Endodermal cell (in vitro differentiated cells): ENCODE measurements at regions not wholly inside any gene's neighbourhood (a gene's known extent, or its start where the extent isn't known, plus 50 kb on each side); places are given as distances from the start of the nearest gene placed in this dataset.

ENCODE experiments used
- DNase-seq: peaks from one replicate; pipeline ENCODE4 v3.0.0-alpha.2; 2017
- H3K27ac ChIP-seq: 2 replicates; pipeline ENCODE4 v1.5.1; 2013; ENCODE audit warnings: mild to moderate bottlenecking, low read depth, low read length, moderate library complexity
- H3K27me3 ChIP-seq: 2 replicates; pipeline ENCODE4 v1.6.1; 2013; ENCODE audit warnings: mild to moderate bottlenecking, low read length, moderate library complexity; ENCODE audit not compliant: insufficient read depth, control insufficient read depth, poor library complexity, severe bottlenecking
- H3K36me3 ChIP-seq: 2 replicates; pipeline ENCODE4 v1.7.0; 2013; ENCODE audit warnings: mild to moderate bottlenecking, low read length, moderate library complexity; ENCODE audit not compliant: control insufficient read depth, insufficient read depth
- H3K4me1 ChIP-seq: one replicate; pipeline ENCODE4 v1.7.0; 2013; ENCODE audit warnings: low read length; ENCODE audit not compliant: control insufficient read depth, insufficient read depth
- H3K4me3 ChIP-seq: 2 replicates; pipeline ENCODE4 v1.5.1; 2013; ENCODE audit warnings: mild to moderate bottlenecking, low read length, moderate library complexity
- H3K9ac ChIP-seq: 2 replicates; pipeline ENCODE4 v1.6.1; 2013; ENCODE audit warnings: mild to moderate bottlenecking, low read length, moderate library complexity; ENCODE audit not compliant: poor library complexity, severe bottlenecking; ENCODE audit errors: extremely low read depth
- H3K9me3 ChIP-seq: 2 replicates; pipeline ENCODE4 v1.6.1; 2013; ENCODE audit warnings: mild to moderate bottlenecking, low read length, moderate library complexity; ENCODE audit not compliant: control insufficient read depth
- H3K27ac Mint-ChIP-seq: 2 replicates; pipeline ENCODE4 v1.8.0; 2020; ENCODE audit warnings: mixed read lengths
- H3K27me3 Mint-ChIP-seq: 2 replicates; pipeline ENCODE4 v1.8.0; 2021; ENCODE audit warnings: mild to moderate bottlenecking, mixed read lengths; ENCODE audit not compliant: insufficient read depth
- H3K36me3 Mint-ChIP-seq: 2 replicates; pipeline ENCODE4 v1.8.0; 2020; ENCODE audit warnings: low read depth, mixed read lengths
- H3K4me1 Mint-ChIP-seq: 2 replicates; pipeline ENCODE4 v1.8.0; 2020; ENCODE audit warnings: mixed read lengths
- H3K4me3 Mint-ChIP-seq: 2 replicates; pipeline ENCODE4 v1.8.0; 2020; ENCODE audit warnings: mild to moderate bottlenecking, moderate library complexity, mixed read lengths
- H3K9me3 Mint-ChIP-seq: 2 replicates; pipeline ENCODE4 v1.8.0; 2020; ENCODE audit warnings: mild to moderate bottlenecking, mixed read lengths
- CTCF ChIP-seq: fragments of 200-600 bp; sonication (generic); conservative IDR thresholded peaks from 2 replicates; pipeline ENCODE4 v1.5.0; 2021; ENCODE audit warnings: antibody characterized with exemption, mild to moderate bottlenecking
- WGBS, 2 experiments: methylation state at CpG; one replicate each; pipeline versions ENCODE4 v1.1.5 to v1.1.7; 2013; ENCODE audit warnings: missing lambda C conversion rate in 2 of 2, mixed read lengths in 1 of 2; ENCODE audit not compliant: insufficient coverage in 1 of 2, insufficient read length in 1 of 2; 5-methylcytosine and 5-hydroxymethylcytosine counted together

DNA sequence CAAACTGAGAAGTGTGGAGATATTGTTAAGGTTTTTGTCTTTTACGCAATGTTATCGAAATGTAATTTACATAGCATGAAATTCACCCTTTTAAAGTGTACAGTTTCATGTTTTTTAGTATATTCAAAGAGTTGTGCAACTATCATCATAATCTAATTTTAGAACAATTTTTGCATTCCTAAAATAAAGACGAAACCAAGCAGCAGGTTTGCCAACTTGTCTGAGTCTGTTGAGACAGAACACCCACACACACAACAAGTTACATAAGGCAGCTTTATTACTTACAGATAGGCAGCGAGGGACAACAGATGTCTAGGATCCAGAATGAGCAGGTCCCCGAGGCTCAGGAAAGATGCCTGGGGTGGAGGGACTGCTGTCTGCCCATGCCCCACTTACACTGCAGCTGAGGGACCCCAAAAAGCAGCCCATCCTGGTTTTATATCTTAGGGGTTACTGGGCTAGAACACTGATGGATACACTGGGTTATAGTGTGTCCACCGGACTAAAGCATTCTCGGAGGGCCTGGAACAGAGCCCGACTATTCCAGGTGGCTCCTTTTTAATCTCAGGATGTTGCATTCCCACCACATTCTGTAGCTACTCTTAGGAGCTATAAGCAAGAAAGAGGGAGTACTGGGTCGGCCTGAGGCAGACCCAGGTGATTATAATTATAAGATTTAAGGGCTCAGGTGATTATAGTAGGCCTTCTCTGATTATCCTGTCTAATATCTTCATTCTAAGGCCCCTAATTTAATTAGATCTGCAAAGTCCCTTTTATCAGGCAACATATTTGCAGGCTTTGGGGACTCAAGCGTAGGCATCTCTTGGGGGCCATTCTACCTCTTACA is 150.2 kb upstream of the DOK6 start:
- Mint-ChIP-seq H3K4me1 (no peaks in the 10 kb centered on the region), H3K4me3 (no peak overlapping the region), H3K9me3 (no peaks in the 10 kb centered on the region), H3K27ac (no peak overlapping the region), H3K36me3 (no peaks in the 10 kb centered on the region), H3K27me3 (no peaks in the 10 kb centered on the region)
- Histone ChIP-seq H3K36me3 (no peaks in the 10 kb centered on the region), H3K4me3 (no peak overlapping the region), H3K9me3 (no peaks in the 10 kb centered on the region), H3K4me1 (no peaks in the 10 kb centered on the region), H3K27me3 (no peaks in the 10 kb centered on the region), H3K9ac (no peak overlapping the region), H3K27ac (no peak overlapping the region)
- no peak for TF ChIP-seq CTCF
- DNase-seq = no peak
- 93 to 96% methylated on average over 5 to 8 of the region's 10 CpGs for WGBS, 2 experiments

- no peak overlapping the region for H3K9ac ChIP-seq
- H3K9me3 ChIP-seq = no peaks in the 10 kb centered on the region
- 91 to 98% methylated on average over 5 of the region's 7 CpGs for WGBS, 2 experiments
- no peak overlapping the region for H3K27ac Mint-ChIP-seq
- H3K4me1 ChIP-seq = no peaks in the 10 kb centered on the region
- no peak overlapping the region for H3K4me3 Mint-ChIP-seq
- H3K27ac ChIP-seq = no peak overlapping the region
- H3K9me3 Mint-ChIP-seq = peaks cover 4% of the 10 kb centered on the region
- TF ChIP-seq CTCF = no peak
- no peak for DNase-seq
- H3K36me3 ChIP-seq = no peaks in the 10 kb centered on the region
- no peaks in the 10 kb centered on the region for H3K27me3 ChIP-seq
- H3K27me3 Mint-ChIP-seq = no peaks in the 10 kb centered on the region
- H3K4me3 ChIP-seq = no peak overlapping the region
- H3K4me1 Mint-ChIP-seq = no peaks in the 10 kb centered on the region
- H3K36me3 Mint-ChIP-seq = no peaks in the 10 kb centered on the region
Observed at GRCh38 chr18:69257861-69258458, 142.7 kb upstream of the DOK6 start.

- Mint-ChIP-seq H3K9me3 (peaks cover 4% of the 10 kb centered on the region), H3K36me3 (no peaks in the 10 kb centered on the region), H3K4me3 (no peak overlapping the region), H3K27ac (no peak overlapping the region), H3K27me3 (no peaks in the 10 kb centered on the region), H3K4me1 (no peaks in the 10 kb centered on the region)
- Histone ChIP-seq H3K27ac (no peak overlapping the region), H3K4me3 (no peak overlapping the region), H3K36me3 (no peaks in the 10 kb centered on the region), H3K9me3 (no peaks in the 10 kb centered on the region), H3K27me3 (no peaks in the 10 kb centered on the region), H3K9ac (no peak overlapping the region), H3K4me1 (no peaks in the 10 kb centered on the region)
- TF ChIP-seq CTCF = no peak
- no peak for DNase-seq
- 87 to 93% methylated on average over 2 to 3 of the region's 3 CpGs for WGBS, 2 experiments
Observed at GRCh38 chr18:69259282-69259681, 141.4 kb upstream of the DOK6 start.
